Spleen (tissue), 7 donors: ENCODE measurements at regions not wholly inside any gene's neighbourhood (a gene's known extent, or its start where the extent isn't known, plus 50 kb on each side); places are given as distances from the start of the nearest gene placed in this dataset.

Source experiments
- POLR2AphosphoS5 ChIP-seq, 3 donors: sonication (generic); formaldehyde crosslinking; IDR thresholded peaks; one replicate each; pipeline ENCODE4 v1.5.1; 2017; ENCODE audit warnings: antibody characterized with exemption in 3 of 3
- TF ChIP-seq, protein P1 (sequence below), 11 experiments: fragments of 200-600 bp in 7 of 11; fragments of 450-650 bp in 4 of 11; sonication (generic) in 4 of 11; IDR thresholded peaks in 8 of 11; conservative IDR thresholded peaks in 3 of 11; 1 replicate in 7 of 11; 2 replicates in 4 of 11; pipeline versions ENCODE4 v1.4.0 to v1.8.0; 2016 to 2021; ENCODE audit warnings: antibody characterized with exemption in 11 of 11, inconsistent platforms in 4 of 11, mild to moderate bottlenecking in 1 of 11
- donor health status: DM: no; HTN: no; CAD: no; lungs with moderate emphysema.
- donor health status: DM: no; HTN: no; CAD: no.
- donor health status: DM: no; HTN: no; CAD: no.

GRCh38 chr12:107411792-107412535 lies 273.6 kb upstream of the PWP1 start:
- TF ChIP-seq, protein P1, sequence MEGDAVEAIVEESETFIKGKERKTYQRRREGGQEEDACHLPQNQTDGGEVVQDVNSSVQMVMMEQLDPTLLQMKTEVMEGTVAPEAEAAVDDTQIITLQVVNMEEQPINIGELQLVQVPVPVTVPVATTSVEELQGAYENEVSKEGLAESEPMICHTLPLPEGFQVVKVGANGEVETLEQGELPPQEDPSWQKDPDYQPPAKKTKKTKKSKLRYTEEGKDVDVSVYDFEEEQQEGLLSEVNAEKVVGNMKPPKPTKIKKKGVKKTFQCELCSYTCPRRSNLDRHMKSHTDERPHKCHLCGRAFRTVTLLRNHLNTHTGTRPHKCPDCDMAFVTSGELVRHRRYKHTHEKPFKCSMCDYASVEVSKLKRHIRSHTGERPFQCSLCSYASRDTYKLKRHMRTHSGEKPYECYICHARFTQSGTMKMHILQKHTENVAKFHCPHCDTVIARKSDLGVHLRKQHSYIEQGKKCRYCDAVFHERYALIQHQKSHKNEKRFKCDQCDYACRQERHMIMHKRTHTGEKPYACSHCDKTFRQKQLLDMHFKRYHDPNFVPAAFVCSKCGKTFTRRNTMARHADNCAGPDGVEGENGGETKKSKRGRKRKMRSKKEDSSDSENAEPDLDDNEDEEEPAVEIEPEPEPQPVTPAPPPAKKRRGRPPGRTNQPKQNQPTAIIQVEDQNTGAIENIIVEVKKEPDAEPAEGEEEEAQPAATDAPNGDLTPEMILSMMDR (IDR thresholded peaks at IDR 0.05 in 8 of 11, conservative IDR thresholded peaks at IDR 0.05 in 3 of 11): no peak
- TF ChIP-seq POLR2AphosphoS5 (IDR thresholded peaks at IDR 0.05): no peak
